Heart left ventricle (tissue), 13 donors: ENCODE measurements at regions not wholly inside any gene's neighbourhood (a gene's known extent, or its start where the extent isn't known, plus 50 kb on each side); places are given as distances from the start of the nearest gene placed in this dataset.

Source experiments
- POLR2A ChIP-seq, 2 donors: fragments of 450-650 bp; IDR thresholded peaks; one replicate each; pipeline ENCODE4 v1.6.1; 2017; ENCODE audit warnings: antibody characterized with exemption in 2 of 2, mild to moderate bottlenecking in 2 of 2, moderate library complexity in 2 of 2
- TF ChIP-seq, protein P1 (sequence below), 12 donors: fragments of 200-600 bp; sonication (generic) in 4 of 12; IDR thresholded peaks; one replicate each; pipeline versions ENCODE4 v1.5.0 to v1.8.0; 2018 to 2022; ENCODE audit warnings: antibody characterized with exemption in 12 of 12, mild to moderate bottlenecking in 5 of 12
- donor health status: ischemic (EF 13 %, LVEDD 7.1; RV severe dilation, severe dysfunction).
- donor health status: DM: no; HTN: yes; CAD: no.
- donor health status: DM: no; HTN: no; CAD: no.
- donor health status: ischemic (EF 25% LVEDD 6.9; RV normal size, moderate dysfunction).
- donor health status: ischemic (EF 25% LVEDD 5.7; RV mildly dilated, moderate dysfunction).
- donor health status: ischemic (EF 35%, LVEDD 5.7; RV mildly dilated, moderate dysfunction).
- donor health status: nonischemic (EF 11% LVEDD 7.7; RV severe dilation, severe dysfunction).
- donor health status: DM: yes; HTN: yes; CAD: no.
- donor health status: PGD.
- donor health status: ischemic (EF 29% LVEDD 5.4; RV normal size, mild dysfunction).
- donor health status: nonischemic (EF 23%, LVEDD 6.1; RV moderate dilation, normal function).

DNA sequence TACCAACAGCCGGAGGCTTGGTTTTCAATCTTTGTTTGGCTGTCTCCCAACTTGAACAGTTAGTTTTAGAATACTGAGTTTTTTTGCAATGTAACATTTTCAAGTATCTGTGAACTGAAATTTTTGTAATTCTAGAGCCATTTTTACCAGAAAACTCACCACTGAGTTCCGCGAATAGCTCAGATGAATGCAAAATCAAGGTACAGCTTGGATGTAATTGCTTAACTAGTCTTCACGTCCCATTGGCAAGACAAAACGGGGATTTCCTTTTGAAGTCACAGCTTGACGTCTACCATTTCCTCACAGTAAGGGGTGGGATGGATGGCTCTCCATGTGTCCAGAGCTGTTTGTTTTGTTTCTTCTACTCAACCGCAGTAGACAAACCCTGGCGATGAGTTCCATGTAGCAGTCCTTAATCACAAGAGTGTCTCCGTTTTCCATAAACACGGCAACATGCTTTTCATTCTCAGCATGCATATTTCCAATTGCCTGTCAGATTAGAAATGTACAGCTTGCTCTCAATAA lies 55.8 kb upstream of the FGFR2 start:
- TF ChIP-seq, protein P1, sequence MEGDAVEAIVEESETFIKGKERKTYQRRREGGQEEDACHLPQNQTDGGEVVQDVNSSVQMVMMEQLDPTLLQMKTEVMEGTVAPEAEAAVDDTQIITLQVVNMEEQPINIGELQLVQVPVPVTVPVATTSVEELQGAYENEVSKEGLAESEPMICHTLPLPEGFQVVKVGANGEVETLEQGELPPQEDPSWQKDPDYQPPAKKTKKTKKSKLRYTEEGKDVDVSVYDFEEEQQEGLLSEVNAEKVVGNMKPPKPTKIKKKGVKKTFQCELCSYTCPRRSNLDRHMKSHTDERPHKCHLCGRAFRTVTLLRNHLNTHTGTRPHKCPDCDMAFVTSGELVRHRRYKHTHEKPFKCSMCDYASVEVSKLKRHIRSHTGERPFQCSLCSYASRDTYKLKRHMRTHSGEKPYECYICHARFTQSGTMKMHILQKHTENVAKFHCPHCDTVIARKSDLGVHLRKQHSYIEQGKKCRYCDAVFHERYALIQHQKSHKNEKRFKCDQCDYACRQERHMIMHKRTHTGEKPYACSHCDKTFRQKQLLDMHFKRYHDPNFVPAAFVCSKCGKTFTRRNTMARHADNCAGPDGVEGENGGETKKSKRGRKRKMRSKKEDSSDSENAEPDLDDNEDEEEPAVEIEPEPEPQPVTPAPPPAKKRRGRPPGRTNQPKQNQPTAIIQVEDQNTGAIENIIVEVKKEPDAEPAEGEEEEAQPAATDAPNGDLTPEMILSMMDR (IDR thresholded peaks at IDR 0.05), result no peak
- TF ChIP-seq POLR2A (IDR thresholded peaks at IDR 0.05), result no peak
